ENCODE measurements at regions not wholly inside any gene's neighbourhood (a gene's known extent, or its start where the extent isn't known, plus 50 kb on each side); places are given as distances from the start of the nearest gene placed in this dataset.

- TF ChIP-seq CBX2 (IDR thresholded peaks at IDR 0.05; ENCODE audit: low read depth, low read length): no peak
- TF ChIP-seq CBX2 (CRISPR knock-in tag; IDR thresholded peaks at IDR 0.05; ENCODE audit: low read depth): no peak
- TF ChIP-seq TEAD2 (CRISPR knock-in tag; IDR thresholded peaks at IDR 0.05): no peak
- 0 out of 2 replicates have a peak, but pooled peaks have one; percentile 36 for TF ChIP-seq POGZ (CRISPR knock-in tag; IDR thresholded peaks at IDR 0.05)
- peak; percentile 35; the same call in 1 of the 2 replicates for TF ChIP-seq ZNF687 (CRISPR knock-in tag; IDR thresholded peaks at IDR 0.05)
- no peak for TF ChIP-seq SP1 (IDR thresholded peaks at IDR 0.05)
- no peak for TF ChIP-seq SP1 (CRISPR knock-in tag; IDR thresholded peaks at IDR 0.05)
- TF ChIP-seq NFRKB (IDR thresholded peaks at IDR 0.05): no peak
- no peak for TF ChIP-seq ZNF24 (IDR thresholded peaks at IDR 0.05)
- TF ChIP-seq ZNF124 (CRISPR knock-in tag; IDR thresholded peaks at IDR 0.05): 0 out of 2 replicates have a peak, but pooled peaks have one; percentile 22
- TF ChIP-seq ZNF782 (CRISPR knock-in tag; IDR thresholded peaks at IDR 0.05; ENCODE audit: borderline replicate concordance): no peak
- TF ChIP-seq HNF4A (CRISPR knock-in tag; IDR thresholded peaks at IDR 0.05): peak; percentile 30
- no peak for TF ChIP-seq ZNF280B (CRISPR knock-in tag; IDR thresholded peaks at IDR 0.05; ENCODE audit: borderline replicate concordance)
- TF ChIP-seq ZNF337 (CRISPR knock-in tag; IDR thresholded peaks at IDR 0.05; ENCODE audit: borderline replicate concordance, low read depth): no peak
- no peak for TF ChIP-seq NCOR1 (IDR thresholded peaks at IDR 0.05; ENCODE audit: borderline replicate concordance, low read length)
- TF ChIP-seq ATF4 (CRISPR knock-in tag; IDR thresholded peaks at IDR 0.05): no peak
- TF ChIP-seq ZIK1 (CRISPR knock-in tag; IDR thresholded peaks at IDR 0.05; ENCODE audit: borderline replicate concordance, low read depth): no peak
- TF ChIP-seq TEAD3 (CRISPR knock-in tag; optimal IDR thresholded peaks at IDR 0.05; ENCODE audit: borderline replicate concordance): peak; percentile 68
- peak in 1 of 2 experiments; percentile 84; a peak in 2 of 4 replicates for TF ChIP-seq EP300 (IDR thresholded peaks at IDR 0.05; ENCODE audit: low read depth in 2 of 2, low read length in 2 of 2)
- TF ChIP-seq EP300 (CRISPR knock-in tag; IDR thresholded peaks at IDR 0.05; ENCODE audit: borderline replicate concordance): peak; percentile 18; the same call in 1 of the 2 replicates
- TF ChIP-seq CAMTA2 (CRISPR knock-in tag; IDR thresholded peaks at IDR 0.05; ENCODE audit: borderline replicate concordance): no peak
- no peak for TF ChIP-seq ZFY (CRISPR knock-in tag; IDR thresholded peaks at IDR 0.05)
- TF ChIP-seq DDIT3 (CRISPR knock-in tag; IDR thresholded peaks at IDR 0.05): no peak
- no peak for TF ChIP-seq JARID2 (CRISPR knock-in tag; IDR thresholded peaks at IDR 0.05; ENCODE audit: insufficient replicate concordance)
- TF ChIP-seq NFYC (CRISPR knock-in tag; IDR thresholded peaks at IDR 0.05): no peak
- no peak for TF ChIP-seq JUND (CRISPR knock-in tag; IDR thresholded peaks at IDR 0.05)
These were observed 221.8 kb downstream of the MREG start (continued) for GRCh38 chr2:215791481-215791937.

Data from HepG2 (cell line).